GM21367 (cell line): ENCODE measurements at regions not wholly inside any gene's neighbourhood (a gene's known extent, or its start where the extent isn't known, plus 50 kb on each side); places are given as distances from the start of the nearest gene placed in this dataset.

Source experiments
- ATAC-seq: cut with Tn5 transposase; IDR thresholded peaks from one replicate; pipeline ENCODE4 v1.9.1; 2021; ENCODE audit not compliant: unreplicated experiment

DNA sequence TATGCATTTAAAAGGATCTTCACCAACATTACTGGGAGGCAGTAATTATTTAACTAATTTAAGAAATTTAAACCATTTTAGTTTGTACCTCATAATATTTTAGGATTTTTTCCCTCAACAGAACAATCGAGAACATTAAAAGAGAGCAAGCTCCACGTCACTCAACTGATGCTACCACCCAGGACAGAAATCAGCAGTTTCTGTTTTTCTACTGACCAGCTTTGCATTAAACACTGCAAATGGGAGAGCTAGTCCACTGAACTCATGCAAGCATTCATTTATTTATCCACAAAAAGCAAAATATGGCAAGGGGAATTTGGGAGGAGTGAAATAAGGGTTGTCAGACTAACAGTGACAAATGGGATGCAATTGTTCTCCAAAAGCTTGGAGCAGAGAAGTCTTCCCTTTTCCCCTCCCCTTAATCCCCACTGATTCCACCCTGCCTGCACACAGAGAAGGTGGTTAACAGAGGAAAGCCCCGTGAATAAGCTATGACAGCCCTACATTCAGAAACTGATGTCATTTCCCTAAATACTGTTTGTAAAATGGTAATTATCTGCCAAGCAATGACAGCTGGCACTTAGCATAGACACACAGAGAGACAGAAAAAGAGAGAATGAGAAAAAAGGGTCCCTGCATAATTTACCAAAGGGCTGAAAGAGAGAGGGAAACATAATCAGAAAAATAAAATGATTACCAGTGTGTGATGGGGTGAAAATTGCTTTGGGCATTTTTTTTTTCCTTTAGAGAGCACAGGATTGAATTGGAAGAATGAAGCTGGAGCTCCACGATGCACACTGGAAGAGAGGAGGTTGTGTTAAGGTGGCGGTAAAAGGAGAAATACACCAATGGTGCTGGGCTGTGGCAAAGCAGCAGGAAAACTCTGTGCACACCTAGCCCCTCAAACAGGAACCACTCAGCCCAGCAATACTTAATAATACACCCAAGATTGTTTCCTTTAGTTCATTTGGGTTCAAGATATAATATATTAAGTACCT is 777.4 kb downstream of the TUSC7 start:
- no peak for ATAC-seq

DNA sequence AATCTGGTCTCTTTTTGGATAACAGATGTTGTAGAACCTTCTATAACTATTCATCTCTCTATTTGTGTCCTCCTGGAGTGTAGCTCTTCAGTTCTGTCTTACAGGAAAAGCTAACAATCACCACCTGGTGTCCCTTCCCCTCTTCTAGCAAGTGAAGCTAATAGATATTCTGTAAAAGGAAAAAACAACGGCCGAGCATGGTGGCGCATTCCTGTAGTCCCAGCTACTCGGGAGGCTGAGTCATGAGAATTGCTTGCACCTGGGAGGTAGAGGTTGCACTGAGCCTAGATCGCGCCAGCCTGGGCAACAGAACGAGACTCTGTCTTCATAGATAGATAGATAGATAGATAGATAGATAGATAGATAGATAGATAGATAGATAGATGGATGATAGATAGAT is 779.4 kb downstream of the TUSC7 start:
- no peak for ATAC-seq

DNA sequence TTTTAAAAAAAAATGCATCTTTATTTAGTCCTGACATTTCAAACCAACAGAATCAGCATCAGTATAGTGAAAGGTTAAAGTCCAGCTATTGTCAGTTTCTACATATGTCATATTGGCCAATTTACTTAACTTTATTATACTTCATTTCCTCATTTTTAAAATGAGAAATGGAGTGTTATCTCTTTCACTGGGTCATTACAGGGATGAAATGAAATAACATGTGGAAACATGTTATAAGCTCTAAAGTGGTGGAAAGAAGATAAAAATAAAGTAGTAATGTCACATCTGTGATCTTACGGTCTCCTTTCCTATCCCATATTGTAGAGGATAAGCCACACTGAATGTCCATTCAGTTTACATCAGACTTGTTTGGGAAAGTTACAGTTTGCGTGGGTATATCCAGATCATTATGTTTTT is 780.1 kb downstream of the TUSC7 start:
- ATAC-seq: no peak

DNA sequence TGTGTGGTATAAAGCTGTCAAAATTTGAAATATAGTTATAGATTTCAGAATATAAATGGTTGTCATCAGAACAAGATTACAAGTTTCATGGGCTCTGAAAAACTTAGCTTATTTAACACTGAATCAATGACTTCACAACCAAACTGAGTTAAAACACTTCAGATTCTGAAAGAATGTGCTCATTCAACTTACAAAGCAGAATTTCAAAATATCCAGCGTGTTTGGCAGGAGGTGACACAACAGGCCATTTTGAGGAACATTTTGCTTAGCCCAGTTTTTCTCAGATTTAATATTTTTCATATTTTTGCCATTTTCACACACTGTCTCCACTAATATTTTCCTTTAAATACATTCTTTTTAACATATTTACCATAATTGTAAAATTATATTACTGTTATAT is 781.1 kb downstream of the TUSC7 start:
- ATAC-seq: no peak

DNA sequence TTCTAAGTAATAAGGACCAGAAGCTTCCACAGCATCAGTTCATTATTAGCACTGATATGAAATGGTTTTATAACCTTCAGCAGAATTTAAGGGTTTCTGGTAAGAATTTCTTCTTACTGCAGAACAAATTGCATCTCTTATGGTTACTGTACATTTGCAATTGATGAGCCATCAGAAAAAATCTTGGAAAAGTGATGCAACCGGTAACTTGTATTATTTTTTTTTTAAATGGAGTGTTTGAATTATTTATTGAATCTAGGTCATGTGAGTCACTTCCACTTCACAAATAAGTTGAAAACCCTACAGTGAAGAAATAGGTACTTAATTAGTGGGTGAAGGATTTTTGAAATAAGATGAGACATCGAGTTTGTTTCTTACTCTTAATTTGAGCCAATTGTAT is 786.0 kb downstream of the TUSC7 start:
- no peak for ATAC-seq

DNA sequence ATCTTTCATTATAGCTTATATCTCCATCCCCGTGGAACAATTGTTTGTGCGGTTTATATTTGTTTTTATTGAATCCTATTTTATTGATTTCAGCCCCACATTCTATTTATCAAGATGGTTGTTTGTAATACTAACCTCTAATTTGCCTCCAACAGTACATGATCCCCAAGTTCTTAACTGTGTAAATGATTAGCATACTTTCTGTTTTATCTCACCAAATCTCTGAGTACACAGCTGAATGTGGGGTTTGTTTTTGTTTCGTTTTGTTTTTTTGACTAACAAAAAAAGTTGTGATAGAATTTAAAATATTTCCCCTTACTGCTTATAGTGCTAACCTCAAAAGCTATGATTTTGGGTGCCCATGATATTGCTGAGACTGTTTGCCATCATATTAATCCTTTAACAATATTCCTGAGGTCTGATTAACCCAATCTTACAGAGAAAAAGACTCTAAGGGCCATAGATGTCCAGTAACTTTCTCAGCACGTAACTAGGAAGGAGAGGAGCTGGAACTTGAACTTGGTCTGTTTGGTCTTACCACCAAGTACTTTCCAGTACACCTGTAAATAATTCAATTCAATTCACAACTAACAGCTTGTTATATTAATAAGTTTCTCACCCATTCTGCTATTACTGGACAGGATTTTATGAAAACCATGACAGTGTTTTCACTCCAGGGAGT is 789.8 kb downstream of the TUSC7 start:
- no peak for ATAC-seq

DNA sequence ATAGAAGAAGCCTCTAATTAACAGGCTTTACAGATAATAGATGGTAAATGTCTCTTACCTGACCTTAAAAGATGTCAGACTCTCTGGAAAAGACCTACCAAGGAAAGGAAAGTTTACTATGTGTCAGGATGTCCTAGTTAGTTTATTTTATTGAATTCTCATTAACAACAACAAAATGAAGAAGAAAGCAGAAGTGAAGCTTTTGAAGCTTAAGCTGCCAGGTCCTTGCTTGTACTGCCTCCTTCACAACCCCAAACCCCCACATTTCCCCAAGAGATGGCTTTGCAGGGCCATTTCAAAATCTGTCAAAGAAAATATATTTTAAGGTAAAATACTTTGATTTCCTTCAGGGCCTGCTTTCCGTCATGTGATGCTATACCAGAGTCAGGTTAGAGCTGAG is 798.4 kb downstream of the TUSC7 start:
- ATAC-seq: no peak

DNA sequence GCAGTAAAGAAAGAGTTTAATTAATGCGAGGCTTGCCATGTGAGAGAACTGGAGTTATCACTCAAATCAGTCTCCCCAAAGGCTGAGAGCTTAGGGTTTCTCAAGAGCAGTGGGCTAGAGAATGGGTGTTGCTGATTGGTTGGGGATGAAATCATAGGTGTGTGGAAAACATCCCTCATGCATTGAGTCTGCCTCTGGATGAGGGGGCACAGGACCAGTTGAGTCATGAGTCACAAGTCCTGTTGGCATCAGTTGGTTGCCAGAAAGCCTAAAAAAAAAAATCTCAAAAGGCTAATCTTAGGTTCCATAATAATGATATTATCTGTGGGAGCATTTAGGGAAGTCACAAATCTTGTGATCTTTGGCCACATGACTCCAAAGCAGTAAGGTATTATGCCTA is 800.3 kb downstream of the TUSC7 start:
- no peak for ATAC-seq

DNA sequence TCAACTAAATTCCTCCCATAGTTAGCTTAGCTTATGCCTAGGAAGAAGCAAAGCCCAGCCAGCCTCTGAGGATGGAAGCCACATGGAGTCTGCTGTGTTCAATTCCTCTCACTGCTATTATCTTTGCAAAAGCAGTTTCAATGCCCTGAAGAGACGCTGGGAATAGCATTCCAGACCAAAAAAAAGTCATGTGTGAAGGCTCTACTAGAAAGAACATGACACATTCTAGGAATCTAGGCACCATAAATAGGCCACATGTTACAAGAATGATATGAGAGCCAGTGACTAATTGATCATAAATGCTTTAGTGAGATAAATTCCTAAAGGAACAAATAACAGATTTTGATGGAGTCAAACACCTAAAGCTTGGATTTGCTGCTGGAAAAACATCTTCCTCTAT is 800.8 kb downstream of the TUSC7 start:
- no peak for ATAC-seq

DNA sequence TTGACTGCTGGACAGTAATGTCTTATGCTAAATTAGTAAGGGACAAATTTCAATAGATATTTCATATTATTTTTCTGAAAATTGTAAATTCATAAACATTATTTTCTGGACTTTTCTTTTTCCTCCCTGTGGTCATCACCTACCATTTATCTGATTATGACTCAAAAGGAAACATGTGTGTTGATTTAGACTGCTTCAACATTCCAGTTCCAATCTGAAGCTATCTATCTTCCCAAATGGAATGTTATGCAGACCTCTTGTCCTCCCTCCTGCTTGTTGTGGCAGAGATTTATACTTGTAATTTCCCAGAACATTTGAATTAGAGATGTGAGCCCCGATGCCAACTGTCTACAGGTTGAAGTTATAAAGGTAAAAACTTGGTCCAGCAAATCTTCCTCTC is 803.4 kb downstream of the TUSC7 start:
- ATAC-seq: no peak

DNA sequence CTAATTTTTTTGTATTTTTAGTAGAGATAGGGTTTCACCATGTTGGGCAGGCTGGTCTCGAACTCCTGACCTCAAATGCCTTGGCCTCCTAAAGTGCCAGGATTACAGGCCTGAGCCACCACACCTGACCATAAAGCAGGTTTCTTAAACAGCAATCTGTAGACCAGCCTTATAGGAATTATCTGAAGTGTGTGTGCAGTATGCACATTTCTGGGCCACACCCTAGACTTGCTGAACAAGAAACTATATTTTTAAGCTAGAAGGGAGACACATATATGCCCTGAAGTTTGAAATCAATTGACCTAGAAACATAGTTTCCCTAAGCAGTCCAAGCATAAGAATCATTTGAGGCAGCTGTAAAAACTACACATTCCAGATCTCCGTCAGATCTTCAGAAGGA is 805.7 kb downstream of the TUSC7 start:
- ATAC-seq: no peak

DNA sequence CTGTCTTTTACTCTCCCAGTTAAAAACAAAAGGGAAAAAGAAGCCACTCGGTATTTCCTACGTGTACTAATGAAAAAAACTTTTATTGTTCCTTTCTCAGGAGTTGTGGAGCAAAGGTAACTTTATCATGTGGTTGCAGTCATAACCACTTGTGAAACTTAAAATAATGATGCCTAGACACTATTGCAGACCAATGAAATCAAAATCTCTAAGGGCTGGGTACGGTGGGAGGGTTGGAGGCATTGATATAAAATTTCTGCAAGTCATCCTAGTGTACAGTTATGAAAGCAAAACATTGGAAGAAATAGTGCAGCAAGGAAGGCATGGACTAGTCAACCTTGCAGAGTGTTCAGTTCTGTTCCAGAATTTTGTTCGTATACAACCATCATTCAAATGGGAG is 808.8 kb downstream of the TUSC7 start:
- ATAC-seq: no peak

DNA sequence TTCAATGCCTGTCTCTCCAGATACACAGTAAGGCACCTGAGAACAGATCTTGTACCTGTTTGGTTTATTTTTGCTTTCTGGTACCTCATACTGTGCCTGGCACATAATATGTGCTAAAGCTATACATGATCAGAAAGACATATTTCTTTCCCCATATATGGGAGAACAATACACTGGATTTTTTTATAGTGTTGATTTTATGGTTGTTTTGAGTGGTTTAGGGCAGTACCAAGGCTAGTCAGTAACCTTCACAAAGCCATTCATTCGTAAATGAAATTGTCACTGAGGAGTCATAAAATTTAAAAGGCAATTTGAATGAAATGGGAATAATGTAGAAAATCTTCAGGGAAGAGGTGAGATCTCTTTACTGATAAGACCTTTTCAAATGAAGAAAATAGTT is 810.2 kb downstream of the TUSC7 start:
- no peak for ATAC-seq

DNA sequence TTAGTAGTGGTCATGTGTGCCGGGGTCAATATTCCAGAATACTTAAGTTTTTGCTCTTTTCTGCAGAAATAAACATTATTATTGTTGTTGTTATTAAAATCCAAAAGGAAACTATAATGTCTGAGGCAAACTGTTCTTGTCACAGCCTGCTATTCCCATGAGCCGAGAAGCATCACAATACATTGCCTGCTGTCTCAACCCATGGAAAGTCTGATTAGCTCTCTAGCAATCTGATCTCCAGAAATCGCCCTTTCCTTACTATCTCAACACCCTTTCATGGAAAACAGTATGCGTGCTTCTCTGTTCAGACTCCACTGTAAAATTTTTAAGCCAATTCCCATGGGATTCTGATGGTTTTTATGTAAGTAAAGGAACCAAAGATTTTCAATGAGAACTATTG is 811.0 kb downstream of the TUSC7 start:
- ATAC-seq: no peak

DNA sequence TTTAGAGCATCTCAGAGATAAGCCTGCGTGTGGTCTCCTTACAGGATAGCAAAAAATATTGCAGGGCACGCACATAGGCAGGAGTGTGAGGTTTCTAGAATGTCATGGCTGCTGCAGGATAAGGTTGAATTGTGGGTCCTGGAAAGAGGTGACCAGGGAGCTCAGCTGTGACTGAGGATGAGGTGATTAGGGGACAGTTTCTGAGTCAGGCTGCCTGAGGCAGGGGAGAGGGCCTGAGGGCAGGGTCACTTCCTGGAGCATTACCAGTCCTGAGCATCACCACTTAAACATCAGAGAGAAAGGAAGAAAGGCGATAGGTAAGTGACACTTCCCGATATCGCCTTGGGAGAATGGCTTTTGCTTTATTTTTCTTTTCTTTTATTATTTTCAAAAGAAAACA is 813.8 kb downstream of the TUSC7 start:
- ATAC-seq: no peak

DNA sequence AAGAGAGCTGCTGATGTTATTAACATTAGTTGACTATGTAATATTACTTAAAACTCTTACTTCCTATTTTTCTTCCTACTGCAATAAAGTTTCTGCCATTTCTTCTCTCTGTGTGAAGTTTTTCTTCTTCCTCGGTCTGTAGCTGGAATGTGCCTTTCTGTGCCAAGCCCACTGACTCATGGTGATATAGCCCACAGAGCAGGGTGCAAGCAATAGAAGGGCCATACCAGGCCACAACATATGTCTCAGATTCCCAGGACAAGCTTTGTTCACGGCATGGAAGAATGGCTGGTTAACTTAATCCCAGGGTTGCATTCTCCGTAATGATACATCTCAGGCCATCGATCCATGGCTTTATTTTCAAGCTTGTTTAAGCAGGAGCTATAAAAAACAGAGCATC is 815.3 kb downstream of the TUSC7 start:
- no peak for ATAC-seq

DNA sequence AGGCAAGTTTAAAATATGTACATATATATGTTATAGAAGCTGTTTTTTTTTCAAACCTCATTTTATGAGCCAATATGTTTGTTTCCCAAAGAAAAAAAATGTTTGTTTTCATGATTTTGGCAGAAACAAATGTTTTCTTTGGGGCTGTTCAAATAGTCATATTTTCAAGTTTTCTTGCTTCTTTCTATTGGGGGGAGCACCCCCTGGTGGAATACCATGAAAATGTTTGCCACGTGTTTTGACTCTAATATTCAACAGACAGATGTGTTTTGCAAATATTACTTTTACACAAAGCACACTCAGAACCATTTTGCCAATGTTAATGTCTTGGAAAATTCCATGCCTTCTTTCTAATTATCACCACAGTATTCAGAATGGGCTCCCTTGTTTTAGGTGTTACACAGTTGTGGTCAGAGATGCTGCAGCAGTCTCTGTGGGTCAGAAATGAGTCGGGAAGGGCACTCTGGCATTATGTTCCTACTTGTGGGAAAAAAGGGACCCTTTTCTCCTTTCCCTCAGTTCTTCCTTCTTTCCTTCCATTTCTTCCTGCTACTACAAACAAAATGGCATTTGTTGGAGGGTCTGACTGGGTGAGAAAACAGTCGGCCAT is 817.0 kb downstream of the TUSC7 start:
- ATAC-seq: no peak

DNA sequence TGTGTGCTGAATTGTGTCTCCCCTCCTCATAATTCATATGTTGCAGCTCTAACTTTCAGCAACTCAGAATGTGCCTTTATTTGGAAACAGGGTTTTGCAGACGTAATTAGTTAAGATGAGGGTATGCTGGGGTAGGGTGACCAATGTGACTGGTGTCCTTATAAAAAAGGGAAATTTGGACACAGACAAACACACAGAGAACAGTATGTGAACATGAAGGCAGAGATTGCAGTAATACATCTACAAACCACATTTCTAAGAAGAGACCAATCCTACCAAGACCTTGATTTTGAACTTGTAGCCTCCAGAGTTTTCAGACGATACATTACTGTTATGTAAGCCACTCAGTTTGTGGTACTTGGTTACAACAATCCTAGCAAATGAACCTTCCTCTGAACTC is 817.8 kb downstream of the TUSC7 start:
- no peak for ATAC-seq

DNA sequence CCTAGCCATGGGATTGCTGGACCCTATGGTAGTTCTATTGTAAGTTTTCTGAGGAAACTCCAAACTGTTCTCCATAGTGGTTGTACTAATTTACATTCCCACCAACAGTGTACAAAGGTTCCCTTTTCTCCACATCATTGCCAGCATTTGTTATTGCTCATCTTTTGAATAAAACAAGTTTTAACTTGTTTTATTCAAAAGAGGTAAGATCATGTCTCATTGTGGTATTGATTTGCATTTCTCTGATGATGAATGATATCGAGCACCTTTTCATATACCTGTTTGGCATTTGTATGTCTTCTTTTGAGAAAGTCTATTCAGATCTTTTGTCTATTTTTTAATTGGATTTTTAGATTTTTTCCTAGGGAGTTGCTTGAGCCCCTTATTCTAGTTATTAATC is 819.1 kb downstream of the TUSC7 start:
- ATAC-seq: no peak

DNA sequence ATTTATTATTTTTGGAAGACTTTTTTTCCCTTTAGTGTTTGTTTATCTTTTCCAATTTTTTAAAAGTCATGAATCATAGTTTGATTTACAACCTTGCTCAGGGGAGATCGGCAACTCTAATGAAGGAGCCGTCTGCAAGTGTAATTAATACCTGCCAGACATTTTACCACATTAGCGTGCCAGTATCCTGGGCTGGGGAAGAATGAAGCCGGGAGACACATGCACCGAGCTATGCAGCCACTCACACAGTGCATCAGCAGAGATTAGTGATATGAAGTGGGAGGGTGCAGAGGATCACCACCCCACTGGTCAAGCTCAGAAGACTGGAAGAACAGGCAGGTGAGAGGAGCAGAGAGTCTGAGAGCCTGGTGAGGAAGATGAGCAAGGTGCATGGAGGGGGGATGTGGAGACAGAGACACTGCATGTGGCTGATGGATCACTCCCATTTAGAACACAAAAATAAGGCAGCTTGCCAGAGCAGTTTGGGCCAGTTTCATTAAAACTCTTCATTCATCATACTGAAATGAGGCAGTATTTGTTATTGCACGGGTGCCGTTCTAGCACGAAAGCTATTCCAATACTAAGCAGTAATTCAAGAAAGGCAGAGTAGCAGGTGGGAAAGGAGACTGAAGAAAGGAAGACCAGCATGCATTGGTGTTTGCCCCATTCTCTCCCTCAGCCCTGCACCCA is 821.6 kb downstream of the TUSC7 start:
- ATAC-seq: no peak

DNA sequence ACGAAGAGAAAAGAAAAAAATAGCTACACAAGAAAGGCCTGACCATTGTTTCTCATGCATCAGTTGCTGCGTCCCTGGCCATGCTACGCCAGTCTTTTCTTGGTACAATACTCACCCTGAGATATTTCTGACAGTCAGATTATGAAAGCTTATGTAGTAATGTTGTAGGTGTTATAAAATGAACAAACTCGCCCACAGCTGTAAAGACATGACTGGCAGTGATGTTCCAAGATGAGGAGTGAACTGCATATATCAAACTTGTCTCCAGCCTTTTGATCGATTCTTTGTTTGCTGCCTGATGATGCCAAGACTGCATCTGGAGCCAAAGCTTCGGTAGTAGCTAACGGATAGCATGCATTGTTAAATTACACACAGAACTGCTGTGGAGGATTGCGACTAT is 822.7 kb downstream of the TUSC7 start:
- ATAC-seq: no peak
